Activated CD4-positive, alpha-beta T cell treated with anti-CD3 and anti-CD28 coated beads, Interleukin-2, amount 10 ng/mL, durations not matched to agents 7 days and 5 days (primary cell): ENCODE measurements at regions not wholly inside any gene's neighbourhood (a gene's known extent, or its start where the extent isn't known, plus 50 kb on each side); places are given as distances from the start of the nearest gene placed in this dataset.
"Not testable (repeated sequence)": the region's sequence is repeated elsewhere in the genome, so short reads cannot be mapped to it uniquely, and the experiment has no call there.

Source experiments
- CTCF ChIA-PET: fragments of 350-600 bp; sonication (Branson Sonifier 250); formaldehyde crosslinking; loops from one replicate; lab custom pipeline; 2021; ENCODE audit warnings: antibody characterized with exemption; lab: Charles Lee
- POLR2A ChIA-PET: fragments of 350-600 bp; sonication (Branson Sonifier 250); formaldehyde crosslinking; loops from one replicate; lab custom pipeline; 2021; ENCODE audit warnings: antibody characterized with exemption; lab: Charles Lee
- DNase-seq: peaks from one replicate; pipeline ENCODE4 v3.0.0-alpha.2; 2020
- H3K27ac Mint-ChIP-seq: one replicate; pipeline ENCODE4 v1.8.0; 2021; ENCODE audit warnings: mild to moderate bottlenecking, moderate library complexity, mixed read lengths
- H3K27me3 Mint-ChIP-seq: one replicate; pipeline ENCODE4 v1.8.0; 2021; ENCODE audit warnings: mixed read lengths
- H3K36me3 Mint-ChIP-seq: one replicate; pipeline ENCODE4 v1.8.0; 2021; ENCODE audit warnings: low read depth, mixed read lengths
- H3K4me1 Mint-ChIP-seq: one replicate; pipeline ENCODE4 v1.8.0; 2021; ENCODE audit warnings: mixed read lengths
- H3K4me3 Mint-ChIP-seq: one replicate; pipeline ENCODE4 v1.8.0; 2021; ENCODE audit warnings: mild to moderate bottlenecking, moderate library complexity, mixed read lengths
- H3K9me3 Mint-ChIP-seq: one replicate; pipeline ENCODE4 v1.8.0; 2021; ENCODE audit warnings: mixed read lengths

- no peak for DNase-seq
- ChIA-PET POLR2A (no interaction called here), CTCF (no interaction called here)
- Mint-ChIP-seq H3K36me3 (no peaks in the 10 kb centered on the region), H3K4me3 (no peak overlapping the region), H3K27me3 (no peaks in the 10 kb centered on the region), H3K27ac (no peak overlapping the region), H3K9me3 (peaks cover 2% of the 10 kb centered on the region), H3K4me1 (no peaks in the 10 kb centered on the region)
These were observed 632.0 kb downstream of the HTR1B start for GRCh38 chr6:76831299-76831698.

GRCh38 chr6:76823578-76823977 is 639.7 kb downstream of the HTR1B start:
- H3K27ac Mint-ChIP-seq, H3K4me3 Mint-ChIP-seq, H3K27me3 Mint-ChIP-seq, H3K4me1 Mint-ChIP-seq, H3K36me3 Mint-ChIP-seq, POLR2A ChIA-PET, DNase-seq: not testable (repeated sequence)
- H3K9me3 Mint-ChIP-seq = peaks cover 21% of the 10 kb centered on the region
- CTCF ChIA-PET = interaction anchor here (0.6 kb wide), 1 partner anchor 84 kb away, joined by 5 read pairs; no protein-coding TSS in a partner anchor

GRCh38 chr6:76818451-76818850 is 644.8 kb downstream of the HTR1B start:
- no peaks in the 10 kb centered on the region for H3K4me1 Mint-ChIP-seq
- H3K9me3 Mint-ChIP-seq = peaks cover 10% of the 10 kb centered on the region
- POLR2A ChIA-PET = no interaction called here
- H3K27me3 Mint-ChIP-seq = no peaks in the 10 kb centered on the region
- no peaks in the 10 kb centered on the region for H3K36me3 Mint-ChIP-seq
- no peak overlapping the region for H3K4me3 Mint-ChIP-seq
- H3K27ac Mint-ChIP-seq = no peak overlapping the region
- no peak for DNase-seq
- CTCF ChIA-PET = no interaction called here

- Mint-ChIP-seq H3K4me1 (no peaks in the 10 kb centered on the region), H3K27me3 (no peaks in the 10 kb centered on the region), H3K36me3 (no peaks in the 10 kb centered on the region), H3K4me3 (no peak overlapping the region), H3K27ac (no peak overlapping the region), H3K9me3 (peaks cover 9% of the 10 kb centered on the region)
- ChIA-PET CTCF (no interaction called here), POLR2A (no interaction called here)
- DNase-seq = no peak
These were observed 645.9 kb downstream of the HTR1B start for GRCh38 chr6:76817429-76817828.

GRCh38 chr6:76814496-76815458 is 648.5 kb downstream of the HTR1B start:
- Mint-ChIP-seq H3K9me3 (peaks cover 5% of the 10 kb centered on the region), H3K4me3 (no peak overlapping the region), H3K4me1 (no peaks in the 10 kb centered on the region), H3K36me3 (no peaks in the 10 kb centered on the region), H3K27me3 (no peaks in the 10 kb centered on the region), H3K27ac (no peak overlapping the region)
- POLR2A ChIA-PET = no interaction called here
- DNase-seq = no peak
- CTCF ChIA-PET = no interaction called here

DNA sequence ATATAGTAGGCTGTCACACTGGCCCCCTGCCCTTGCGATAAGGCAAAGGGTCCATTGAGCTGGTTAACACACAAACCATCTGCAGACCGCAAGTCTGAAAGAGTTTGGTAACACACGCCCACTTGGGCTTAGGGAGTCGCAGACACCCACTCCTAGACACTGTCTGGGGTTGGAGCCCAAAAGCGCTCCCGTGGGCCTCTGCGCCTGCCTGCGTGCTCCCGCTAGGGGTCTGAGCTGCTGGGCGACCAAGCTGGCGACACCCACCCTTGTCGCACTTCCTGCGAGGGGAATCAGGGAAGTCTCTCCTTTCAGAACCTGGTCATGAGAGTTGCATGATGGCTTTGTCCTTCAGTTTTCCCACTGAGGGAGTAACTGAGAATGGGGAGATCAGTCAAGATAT is 653.0 kb downstream of the HTR1B start:
- H3K27ac Mint-ChIP-seq = no peak overlapping the region

DNA sequence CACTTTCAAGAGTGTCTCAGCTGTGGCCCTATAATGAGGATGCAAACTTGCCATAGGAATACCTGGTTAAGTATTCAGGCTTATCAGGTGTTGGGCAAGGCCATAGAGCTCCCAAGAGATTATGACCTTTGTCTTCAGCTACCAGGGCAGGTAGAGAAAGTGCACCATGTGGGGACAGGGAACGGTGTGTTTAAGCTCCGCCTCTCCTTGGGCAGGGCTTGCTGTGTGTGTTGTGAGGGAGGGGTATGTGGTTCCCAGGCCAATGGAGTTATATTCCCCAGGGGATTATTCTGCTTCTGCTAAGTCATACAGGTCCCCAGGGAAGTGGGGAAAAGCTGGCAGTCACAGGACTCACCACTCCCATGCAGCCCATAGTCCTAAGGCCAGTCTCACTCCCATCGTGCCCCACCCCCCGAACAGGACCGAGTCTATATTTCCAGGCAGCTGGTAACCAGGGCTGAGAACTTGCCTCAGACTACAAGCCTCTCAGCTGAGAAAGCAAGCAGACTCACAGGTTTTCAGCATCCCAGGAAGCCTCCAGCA is 660.2 kb downstream of the HTR1B start:
- ChIA-PET CTCF (no interaction called here), POLR2A (no interaction called here)
- Mint-ChIP-seq H3K27ac (no peak overlapping the region), H3K4me3 (no peak overlapping the region), H3K27me3 (no peaks in the 10 kb centered on the region), H3K36me3 (no peaks in the 10 kb centered on the region), H3K9me3 (no peaks in the 10 kb centered on the region), H3K4me1 (no peaks in the 10 kb centered on the region)
- no peak for DNase-seq

More for the DNA sequence above, 653.0 kb downstream of the HTR1B start:
- Mint-ChIP-seq H3K36me3 (no peaks in the 10 kb centered on the region), H3K9me3 (peaks cover 2% of the 10 kb centered on the region), H3K27me3 (no peaks in the 10 kb centered on the region), H3K4me3 (no peak overlapping the region), H3K4me1 (no peaks in the 10 kb centered on the region)
- CTCF ChIA-PET = no interaction called here
- POLR2A ChIA-PET = no interaction called here
- DNase-seq = no peak

DNA sequence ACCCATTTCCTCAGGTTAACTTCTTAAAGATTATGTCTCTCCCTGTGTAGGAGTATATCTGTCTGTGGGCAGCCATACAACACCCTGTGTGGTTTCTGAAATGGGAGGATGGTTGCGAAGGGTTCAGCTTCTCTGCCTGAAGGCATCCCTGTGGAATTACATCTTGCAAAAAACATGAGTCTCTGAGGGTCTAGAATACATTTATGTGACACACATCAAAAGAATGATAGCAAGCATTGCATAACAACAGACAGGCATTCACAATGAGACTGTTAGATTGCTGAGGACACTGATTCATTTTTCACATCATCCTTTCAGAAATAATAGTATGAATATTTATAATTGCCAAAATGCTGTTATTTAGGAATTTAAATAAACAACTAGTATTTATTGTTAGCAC is 670.9 kb downstream of the HTR1B start:
- H3K4me1 Mint-ChIP-seq = no peaks in the 10 kb centered on the region
- no peaks in the 10 kb centered on the region for H3K9me3 Mint-ChIP-seq
- CTCF ChIA-PET = no interaction called here
- H3K4me3 Mint-ChIP-seq = no peak overlapping the region
- no peaks in the 10 kb centered on the region for H3K36me3 Mint-ChIP-seq
- H3K27me3 Mint-ChIP-seq = no peaks in the 10 kb centered on the region
- no peak for DNase-seq
- H3K27ac Mint-ChIP-seq = no peak overlapping the region
- POLR2A ChIA-PET = no interaction called here

DNA sequence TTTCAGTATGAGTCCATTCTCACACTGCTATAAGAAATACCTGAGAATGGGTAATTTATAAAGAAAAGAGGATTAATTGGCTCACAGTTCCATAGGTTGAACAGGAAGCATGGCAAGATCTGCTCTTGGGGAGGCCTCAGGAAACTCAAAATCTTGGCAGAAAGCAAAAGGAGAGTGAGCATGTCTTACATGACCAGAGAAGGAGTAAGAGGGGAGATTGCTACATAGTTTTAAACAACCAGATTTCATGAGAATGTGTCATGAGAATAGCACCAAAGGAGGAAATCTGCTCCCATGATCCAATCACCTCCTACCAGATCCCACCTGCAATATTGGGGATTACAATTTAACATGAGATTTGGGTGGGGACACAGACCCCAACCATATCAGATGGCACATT is 672.4 kb downstream of the HTR1B start:
- ChIA-PET POLR2A (no interaction called here), CTCF (no interaction called here)
- no peak overlapping the region for H3K27ac Mint-ChIP-seq
- no peaks in the 10 kb centered on the region for H3K27me3 Mint-ChIP-seq
- DNase-seq = no peak
- H3K36me3 Mint-ChIP-seq = no peaks in the 10 kb centered on the region
- no peak overlapping the region for H3K4me3 Mint-ChIP-seq
- no peaks in the 10 kb centered on the region for H3K4me1 Mint-ChIP-seq
- no peaks in the 10 kb centered on the region for H3K9me3 Mint-ChIP-seq

DNA sequence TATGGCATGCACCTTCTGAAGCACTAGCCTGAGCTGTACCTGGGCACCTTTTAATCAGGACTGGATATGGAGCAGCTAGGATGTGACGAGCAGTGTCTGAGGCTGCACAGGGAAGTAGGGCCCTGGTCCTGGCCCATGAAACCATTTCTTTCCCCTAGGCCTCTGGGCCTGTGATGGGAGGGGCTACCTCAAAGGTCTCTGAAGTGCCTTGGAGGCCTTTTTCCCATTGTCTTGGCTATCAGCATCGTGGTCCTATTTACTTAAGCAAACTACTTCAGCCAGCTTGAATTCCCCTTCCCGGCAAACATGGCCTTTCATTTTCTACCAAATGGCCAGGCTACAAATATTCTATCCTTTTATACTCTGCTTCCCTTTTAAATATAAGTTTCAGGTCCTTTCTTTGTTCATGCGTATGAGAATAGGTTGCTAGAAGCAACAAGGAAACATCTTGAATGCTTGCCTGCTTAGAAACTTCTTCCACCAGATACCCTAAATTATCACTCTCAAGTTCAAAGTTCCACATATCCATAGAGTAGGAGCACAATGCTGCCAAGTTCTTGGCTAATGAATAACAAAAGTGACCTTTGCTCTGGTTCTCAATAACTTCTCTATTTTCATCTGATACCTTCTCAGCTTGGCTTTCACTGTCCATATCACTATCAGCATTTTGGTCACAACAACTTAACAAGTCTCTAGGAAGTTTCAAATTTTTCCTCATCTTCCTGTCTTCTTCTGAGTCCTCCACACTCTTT is 673.1 kb downstream of the HTR1B start:
- Mint-ChIP-seq H3K27me3 (no peaks in the 10 kb centered on the region), H3K4me3 (no peak overlapping the region), H3K4me1 (no peaks in the 10 kb centered on the region), H3K27ac (no peak overlapping the region), H3K36me3 (no peaks in the 10 kb centered on the region), H3K9me3 (no peaks in the 10 kb centered on the region)
- CTCF ChIA-PET = no interaction called here
- POLR2A ChIA-PET = no interaction called here
- no peak for DNase-seq

- H3K36me3 Mint-ChIP-seq = no peaks in the 10 kb centered on the region
- no peak overlapping the region for H3K27ac Mint-ChIP-seq
- H3K9me3 Mint-ChIP-seq = no peaks in the 10 kb centered on the region
- POLR2A ChIA-PET = no interaction called here
- no peak overlapping the region for H3K4me3 Mint-ChIP-seq
- CTCF ChIA-PET = no interaction called here
- no peaks in the 10 kb centered on the region for H3K4me1 Mint-ChIP-seq
- no peaks in the 10 kb centered on the region for H3K27me3 Mint-ChIP-seq
- no peak for DNase-seq
These were observed 673.7 kb downstream of the HTR1B start for GRCh38 chr6:76789580-76789979.

DNA sequence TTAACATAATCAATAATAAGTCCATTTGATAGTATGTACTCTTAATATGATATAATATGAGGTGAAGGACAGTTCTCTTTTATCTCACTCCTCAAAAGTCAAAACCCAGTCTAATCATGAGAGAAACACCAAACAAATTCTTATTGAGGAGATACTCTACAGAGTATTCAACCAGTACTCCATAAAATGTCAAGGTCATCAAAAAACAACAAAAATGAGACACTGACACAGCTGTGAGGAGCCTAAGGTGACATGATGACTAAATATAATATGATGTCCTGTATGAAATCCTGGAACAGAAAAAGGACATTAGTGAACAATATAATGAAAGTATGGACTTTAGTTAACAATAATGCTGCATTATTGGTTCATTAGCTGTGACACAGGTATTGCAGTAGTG is 675.1 kb downstream of the HTR1B start:
- no peaks in the 10 kb centered on the region for H3K27me3 Mint-ChIP-seq
- DNase-seq = no peak
- no peak overlapping the region for H3K4me3 Mint-ChIP-seq
- no peaks in the 10 kb centered on the region for H3K4me1 Mint-ChIP-seq
- H3K27ac Mint-ChIP-seq = no peak overlapping the region
- ChIA-PET CTCF (no interaction called here), POLR2A (no interaction called here)
- H3K36me3 Mint-ChIP-seq = no peaks in the 10 kb centered on the region
- H3K9me3 Mint-ChIP-seq = no peaks in the 10 kb centered on the region

GRCh38 chr6:76779068-76779467 is 684.2 kb downstream of the HTR1B start:
- H3K27ac Mint-ChIP-seq = no peak overlapping the region
- no peaks in the 10 kb centered on the region for H3K36me3 Mint-ChIP-seq
- no peaks in the 10 kb centered on the region for H3K4me1 Mint-ChIP-seq
- no peak overlapping the region for H3K4me3 Mint-ChIP-seq
- POLR2A ChIA-PET = no interaction called here
- CTCF ChIA-PET = no interaction called here
- H3K9me3 Mint-ChIP-seq = peaks cover 7% of the 10 kb centered on the region
- DNase-seq = no peak
- no peaks in the 10 kb centered on the region for H3K27me3 Mint-ChIP-seq
